ENCODE measurements at regions not wholly inside any gene's neighbourhood (a gene's known extent, or its start where the extent isn't known, plus 50 kb on each side); places are given as distances from the start of the nearest gene placed in this dataset.
"Not testable (repeated sequence)": the region's sequence is repeated elsewhere in the genome, so short reads cannot be mapped to it uniquely, and the experiment has no call there.

DNA sequence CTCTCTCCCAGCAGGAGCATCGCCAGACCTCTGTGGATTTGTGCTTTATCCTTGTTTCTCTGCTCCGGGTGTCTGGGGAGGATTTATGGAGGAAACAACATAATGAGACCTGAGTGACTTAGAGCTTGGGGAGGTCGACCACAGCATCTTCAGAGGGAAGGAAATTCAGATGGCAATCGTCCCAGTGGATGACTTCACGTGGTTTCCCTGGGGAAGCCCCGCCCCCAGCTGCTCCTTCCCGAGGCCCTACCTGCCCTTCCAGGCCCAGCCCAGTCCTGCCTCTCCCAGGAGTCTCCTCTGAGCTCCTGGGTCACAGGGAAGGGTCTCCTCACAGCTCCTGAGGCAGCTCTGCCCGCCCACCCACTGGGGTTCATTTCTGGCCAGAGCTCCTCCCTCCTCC lies 430.3 kb upstream of the SULF2 start:
- DNase-seq = no peak

DNA sequence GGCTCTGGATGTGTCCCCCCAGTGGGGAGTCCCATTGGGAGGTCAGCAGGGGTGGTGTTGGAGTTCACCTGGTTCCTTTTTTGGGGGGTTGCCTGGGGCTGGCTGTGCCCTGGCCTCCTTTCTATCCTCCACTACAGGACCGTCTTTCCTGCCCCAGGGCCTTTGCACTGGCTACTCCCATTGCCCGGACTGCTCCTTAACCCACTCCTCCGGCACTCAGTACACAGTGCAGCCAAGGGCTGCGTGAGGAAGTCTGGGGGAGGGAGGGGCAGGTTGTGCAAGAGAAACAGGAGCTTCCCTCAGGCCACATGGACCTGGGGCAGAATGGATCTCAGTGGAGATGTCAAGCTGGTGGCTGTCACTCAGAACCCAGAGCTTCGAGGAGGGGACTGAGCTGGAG lies 429.3 kb upstream of the SULF2 start:
- DNase-seq = no peak

DNA sequence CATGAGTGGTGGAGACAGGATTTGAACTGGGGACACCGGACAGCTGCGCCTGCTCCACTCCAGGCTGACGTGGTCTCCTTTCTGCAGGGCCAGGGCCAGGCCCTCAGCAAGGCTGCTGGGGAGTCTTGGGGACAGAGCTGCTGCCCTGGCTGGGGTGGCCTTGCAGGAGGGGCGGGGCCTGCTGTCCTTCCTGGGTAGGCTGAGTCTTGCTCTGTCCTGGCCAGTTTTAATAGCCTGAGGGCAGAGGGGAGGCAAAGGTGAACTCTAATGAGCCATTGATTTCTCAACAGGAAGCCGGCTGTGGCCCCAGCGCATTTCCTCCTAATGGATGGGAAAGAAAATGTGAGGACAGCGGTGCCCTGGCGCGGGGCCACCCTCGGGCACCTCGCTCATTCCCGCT lies 428.4 kb upstream of the SULF2 start:
- DNase-seq = not testable (repeated sequence)

DNA sequence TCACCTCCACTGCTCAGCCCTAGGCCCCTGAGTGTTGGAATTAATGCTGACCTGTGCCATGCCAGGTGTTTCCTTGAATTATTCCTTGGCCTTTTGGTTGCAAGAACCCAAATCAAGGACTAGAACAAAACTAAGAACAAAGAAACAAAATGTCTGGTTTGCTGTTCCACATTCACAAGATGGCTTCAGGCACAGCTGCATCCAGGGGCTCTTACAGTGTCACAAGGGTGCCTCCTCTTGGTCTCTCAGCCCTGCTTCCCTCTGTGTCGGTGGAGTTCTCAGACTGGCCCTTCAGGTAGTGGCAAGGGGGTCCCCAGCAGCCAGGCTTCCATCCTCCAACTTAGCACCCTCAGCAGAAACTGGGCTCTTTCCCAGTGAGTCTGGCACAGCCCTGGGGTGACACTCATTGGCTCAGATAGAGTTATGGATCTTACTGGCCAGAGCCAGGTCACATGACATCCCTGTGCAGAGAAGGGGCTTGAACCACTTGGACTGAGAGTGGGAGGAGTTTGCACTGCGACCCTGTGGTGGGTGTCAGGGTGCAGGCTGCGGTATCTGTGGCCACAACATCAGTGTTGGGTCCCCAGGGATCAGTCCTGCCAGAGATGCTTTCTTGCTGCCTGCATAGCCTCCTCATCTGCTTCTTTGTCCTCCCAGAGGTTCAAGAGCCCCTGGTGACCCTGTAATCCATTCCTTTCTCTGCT lies 427.7 kb upstream of the SULF2 start:
- no peak for DNase-seq

DNA sequence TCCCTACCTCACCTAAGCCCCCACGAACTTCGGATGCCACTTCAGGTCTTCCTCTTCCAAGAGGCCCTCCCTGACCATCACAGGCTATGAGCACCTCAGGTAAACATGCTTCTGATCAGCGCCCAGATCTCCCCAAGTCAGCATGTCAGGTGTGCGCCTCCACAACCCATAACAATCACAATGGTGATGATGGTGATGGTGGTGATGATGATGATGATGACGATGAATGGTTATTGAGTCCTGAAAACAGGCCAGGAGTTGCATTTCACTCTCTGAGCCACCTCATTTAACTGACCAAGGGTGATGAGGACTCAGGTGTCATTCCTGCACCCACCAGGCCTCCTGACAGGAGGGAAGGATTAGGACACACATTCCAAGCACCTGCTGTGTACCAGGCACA lies 426.6 kb upstream of the SULF2 start:
- no peak for DNase-seq

DNA sequence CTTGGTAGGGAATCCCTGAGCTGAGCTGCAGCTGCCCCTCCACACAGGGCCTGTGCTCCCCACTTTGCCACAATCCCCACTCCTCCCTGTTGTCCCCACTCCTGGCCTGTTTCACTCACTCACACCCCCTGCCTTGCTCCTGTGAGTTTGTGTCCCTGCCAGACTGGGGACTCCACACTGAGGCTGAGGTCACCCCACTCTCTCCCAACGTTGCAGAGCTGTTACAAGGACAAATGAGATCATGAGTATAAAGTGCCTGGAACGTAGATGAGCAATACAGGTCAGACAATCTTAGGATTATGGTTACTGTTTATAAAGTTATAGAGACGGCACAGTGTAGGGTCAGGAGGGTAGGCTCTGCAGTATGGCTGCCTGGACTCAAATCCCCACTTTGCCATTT lies 426.0 kb upstream of the SULF2 start:
- no peak for DNase-seq

DNA sequence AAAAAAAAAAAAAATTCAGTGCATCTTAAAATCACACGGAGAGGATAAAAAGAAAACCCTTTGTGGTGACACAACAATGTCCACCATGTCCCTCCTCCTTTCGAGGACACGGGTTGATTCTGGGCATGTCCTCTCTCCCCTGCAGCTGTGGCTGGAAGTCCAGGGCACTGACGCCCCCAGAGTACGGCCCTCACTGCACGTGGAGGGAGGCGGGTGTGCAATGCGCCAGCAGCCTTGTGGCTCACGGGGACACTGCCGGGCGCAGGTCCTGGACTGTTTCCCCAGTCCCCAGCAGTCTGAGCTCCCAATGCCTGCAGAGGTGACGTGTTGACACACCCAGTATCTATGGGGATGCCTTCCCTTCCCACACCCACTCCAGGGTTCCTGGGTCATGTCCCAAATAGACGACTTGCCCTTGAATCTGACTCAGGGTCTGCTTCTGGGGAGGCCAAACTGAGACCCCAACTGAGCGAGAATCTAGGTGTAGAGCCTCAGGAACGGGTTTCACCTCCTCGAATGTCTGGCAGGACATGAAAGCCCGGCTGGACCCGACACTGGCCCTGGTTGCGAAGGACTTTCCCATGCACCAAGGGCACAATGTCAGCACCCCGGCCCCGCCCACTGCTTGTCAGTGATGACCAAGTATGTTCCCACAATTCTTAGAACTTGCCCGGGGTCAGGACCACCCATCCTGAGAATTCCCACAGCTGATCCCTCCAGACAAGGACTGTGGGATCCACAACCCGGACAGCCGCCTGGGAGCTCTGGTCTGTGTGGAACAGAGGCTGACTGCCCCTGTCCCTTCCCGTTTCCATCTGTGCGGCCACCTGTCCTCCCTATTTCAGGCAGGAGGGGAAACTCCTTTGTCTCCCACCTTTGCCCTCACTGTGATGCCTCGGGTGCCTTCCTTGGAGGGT lies 425.1 kb upstream of the SULF2 start:
- DNase-seq = no peak

DNA sequence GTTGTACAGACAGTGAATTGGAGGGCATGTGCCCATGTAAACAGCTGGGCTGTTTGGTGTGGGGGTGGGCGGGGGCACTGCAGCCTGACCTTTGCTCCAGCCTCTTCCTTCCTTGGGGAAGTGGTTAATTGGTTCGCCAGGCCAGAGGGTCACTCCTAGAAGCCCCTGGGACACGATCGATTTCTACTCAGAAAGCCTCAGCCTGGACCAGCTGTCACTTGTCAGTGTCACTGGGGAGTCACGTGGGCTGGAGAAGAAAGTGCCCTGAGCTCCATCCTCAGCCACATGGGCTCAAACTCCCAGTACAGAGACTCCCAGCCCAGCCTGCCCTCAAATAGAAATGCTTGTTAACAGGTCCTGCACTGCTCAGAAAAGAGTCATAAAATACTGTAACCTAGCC lies 423.8 kb upstream of the SULF2 start:
- no peak for DNase-seq

DNA sequence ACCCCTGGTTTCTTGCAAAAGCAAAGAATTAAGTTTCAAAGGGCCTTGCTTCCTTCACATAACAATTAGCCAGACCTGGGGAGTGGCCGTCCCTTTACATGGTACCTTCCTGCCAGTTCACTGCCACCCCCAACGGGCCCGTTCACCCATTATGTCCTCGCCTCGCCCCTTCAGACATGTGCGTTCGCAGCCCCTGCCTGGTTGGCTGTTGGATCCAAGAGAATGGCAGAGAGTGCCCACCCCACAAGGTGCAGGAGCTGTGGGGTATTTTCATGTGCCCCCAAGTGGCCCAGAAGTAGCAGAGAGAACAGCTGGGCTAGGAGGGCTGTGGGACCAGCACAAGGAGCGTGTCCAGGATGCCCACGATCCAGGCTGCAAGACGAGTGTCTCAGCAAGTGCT lies 422.9 kb upstream of the SULF2 start:
- no peak for DNase-seq

DNA sequence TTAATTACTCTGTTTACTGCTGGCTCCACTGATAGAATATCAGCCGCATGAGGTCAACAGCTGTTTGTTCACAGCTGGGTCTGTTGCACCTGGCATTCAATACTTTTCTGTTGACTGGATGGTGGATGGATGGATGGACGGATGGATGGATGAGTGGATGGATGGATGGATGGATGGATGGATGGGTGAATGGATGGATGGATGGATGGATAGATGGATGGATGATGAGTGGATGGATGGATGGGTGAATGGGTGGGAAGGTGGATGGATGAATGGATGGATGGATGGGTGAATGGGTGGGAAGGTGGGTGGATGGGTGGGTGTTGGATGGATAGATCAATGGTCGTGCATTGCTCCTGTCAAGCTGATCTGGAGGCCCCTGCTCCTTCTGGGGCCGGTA lies 422.2 kb upstream of the SULF2 start:
- DNase-seq = no peak

DNA sequence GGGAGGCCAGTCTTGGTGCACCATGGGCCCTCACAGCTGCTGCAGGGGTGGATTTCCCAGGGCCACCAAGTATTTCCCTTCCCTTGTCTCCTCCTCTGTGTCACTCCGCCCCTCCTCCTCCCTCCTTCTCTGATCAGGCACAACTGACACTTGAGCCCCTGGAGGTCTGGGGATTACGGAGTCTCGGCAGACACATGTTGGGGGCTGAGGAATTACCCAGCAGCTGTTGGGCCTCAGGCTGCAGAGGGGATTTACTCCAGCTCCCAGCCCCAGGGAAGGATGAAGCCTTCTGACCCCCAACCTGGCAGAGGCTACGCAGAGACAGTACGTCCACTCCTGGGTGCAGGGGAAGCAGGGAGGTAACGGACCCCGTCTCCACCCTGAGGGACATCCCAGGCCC lies 420.5 kb upstream of the SULF2 start:
- no peak for DNase-seq

DNA sequence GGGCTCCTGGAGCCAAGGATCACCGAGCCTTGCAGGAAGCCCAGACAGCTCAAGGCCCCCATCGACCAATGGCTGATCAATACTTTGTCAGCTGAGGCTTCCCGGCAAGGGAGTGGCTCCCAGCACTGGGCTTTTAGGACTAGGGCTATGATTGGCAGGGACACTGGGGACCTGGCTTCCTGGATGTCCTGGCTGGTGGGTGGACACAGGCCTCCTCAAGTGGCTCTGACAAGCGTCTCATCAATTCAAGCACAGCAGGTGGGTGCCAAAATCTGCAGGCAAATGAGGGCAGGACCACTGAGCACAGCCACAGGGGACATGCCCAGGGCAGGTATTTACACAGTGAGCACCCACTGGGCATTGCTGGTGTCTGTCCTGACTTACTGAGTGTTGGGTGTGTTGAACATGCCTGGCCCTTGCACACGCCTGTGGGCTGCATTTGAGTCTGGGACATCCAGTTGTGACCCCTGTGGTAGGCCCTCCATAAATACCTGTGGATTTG lies 420.1 kb upstream of the SULF2 start:
- DNase-seq = no peak

DNA sequence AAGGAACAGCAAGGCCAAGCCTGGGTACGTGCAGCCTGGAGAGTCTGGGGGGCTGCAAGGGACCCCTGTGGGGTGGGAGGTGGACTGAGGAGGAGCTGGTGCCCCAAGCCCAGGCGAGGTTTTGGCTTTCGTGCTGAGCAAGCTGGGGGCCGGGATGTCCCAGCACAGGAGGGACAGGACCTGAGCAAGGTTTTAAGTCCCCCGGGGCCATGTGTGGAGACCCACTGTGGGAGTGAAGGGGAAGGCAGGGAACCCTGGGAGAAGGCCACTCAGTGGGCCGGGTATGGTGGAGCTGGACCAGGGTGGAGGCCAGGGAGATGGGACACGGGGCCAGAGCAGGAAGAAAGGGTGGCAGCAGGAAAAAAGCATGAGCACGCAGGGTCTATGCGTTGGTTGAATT lies 419.2 kb upstream of the SULF2 start:
- DNase-seq = no peak

DNA sequence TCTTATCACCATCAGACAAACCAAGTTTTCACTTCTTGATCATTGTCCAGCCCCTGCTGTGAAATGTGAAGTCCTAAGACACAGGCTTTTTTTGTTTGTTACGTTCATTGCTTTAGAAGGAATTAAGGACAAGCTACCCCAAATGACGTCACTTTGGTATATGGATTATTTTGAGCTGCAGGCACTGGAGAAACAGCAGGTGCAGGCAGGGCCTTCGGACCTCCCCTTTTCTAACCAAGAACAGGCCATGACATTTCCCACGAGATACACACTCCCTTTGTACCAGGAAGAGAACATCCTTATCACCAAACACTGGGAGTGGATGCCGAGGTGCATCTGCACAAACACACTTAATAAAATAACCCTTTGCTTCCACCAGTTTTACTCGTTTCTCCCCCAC lies 418.0 kb upstream of the SULF2 start:
- no peak for DNase-seq

DNA sequence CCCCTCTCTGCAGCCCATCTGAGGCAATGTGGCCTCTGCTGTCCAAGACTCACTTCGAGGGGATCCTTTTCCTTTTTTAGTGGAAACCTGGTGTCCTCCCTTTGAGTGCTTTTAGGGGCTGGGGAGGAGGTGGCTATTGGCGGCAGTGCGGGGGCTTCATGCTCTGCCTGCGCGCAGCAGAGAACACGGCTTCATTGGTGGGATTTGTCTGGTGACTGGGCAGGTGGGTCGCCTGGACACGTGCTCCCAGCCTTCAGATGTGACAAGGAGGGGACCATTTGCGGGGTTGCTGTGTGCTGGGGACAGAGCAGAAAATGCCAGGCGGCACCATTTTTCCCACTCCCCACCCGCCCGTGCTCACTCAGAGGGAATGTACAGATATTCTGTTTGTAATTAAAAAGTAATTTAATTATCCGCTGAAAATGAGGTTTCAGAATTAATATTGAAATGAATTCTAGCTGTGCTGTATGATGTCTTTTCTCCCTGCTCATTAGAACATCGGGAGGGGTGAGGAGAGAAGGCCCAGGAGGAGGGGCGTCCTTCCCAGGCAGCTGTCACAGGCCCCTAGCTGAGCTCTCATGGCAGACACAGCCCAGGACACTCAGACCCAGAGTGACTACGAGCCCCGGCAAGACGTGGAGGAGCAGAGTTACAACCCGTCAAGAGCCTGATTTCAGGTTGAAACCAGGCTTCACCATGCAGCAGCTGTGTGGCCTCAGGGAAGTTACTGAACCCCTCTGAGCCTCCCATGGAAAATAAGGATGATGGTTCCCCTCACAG lies 417.2 kb upstream of the SULF2 start:
- no peak for DNase-seq

DNA sequence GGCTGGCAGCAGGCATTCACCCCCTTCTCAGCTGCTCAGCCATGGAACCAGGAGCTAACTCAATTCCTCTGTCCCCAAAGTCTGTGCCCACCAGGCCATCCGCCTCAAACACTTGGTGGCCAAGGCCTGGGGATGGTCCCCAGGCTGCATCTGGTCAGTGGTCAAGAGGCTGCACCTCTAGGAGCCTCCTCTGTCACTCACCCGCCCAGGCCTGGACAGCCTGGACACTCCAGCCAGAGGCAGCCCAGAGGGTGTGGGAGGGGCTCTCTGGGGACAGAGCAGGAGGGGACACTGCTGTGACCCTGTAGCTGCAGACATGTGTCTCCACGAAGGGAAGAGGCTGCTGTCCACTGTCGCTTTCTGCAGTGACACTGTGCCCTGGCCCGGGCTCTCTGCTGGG lies 416.6 kb upstream of the SULF2 start:
- no peak for DNase-seq

DNA sequence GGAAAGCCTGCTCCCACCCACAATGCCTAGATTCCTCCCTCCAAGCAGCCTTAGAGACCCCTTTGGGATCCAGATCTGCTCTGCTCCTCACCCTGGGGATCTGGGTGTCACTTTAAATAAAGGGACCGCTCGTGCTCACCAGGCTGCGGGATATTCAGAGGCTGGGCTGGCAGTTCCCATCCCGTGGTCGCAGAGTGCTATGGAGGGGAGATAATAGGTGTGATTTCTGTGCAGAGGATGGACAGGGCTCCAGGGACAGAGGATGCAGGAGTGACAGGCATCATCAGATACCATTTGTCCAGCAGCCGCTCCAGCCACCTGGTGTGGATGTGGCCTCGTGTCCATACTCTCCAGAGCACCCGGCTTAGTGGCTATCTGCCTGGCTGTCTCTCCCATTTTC lies 415.9 kb upstream of the SULF2 start:
- no peak for DNase-seq

DNA sequence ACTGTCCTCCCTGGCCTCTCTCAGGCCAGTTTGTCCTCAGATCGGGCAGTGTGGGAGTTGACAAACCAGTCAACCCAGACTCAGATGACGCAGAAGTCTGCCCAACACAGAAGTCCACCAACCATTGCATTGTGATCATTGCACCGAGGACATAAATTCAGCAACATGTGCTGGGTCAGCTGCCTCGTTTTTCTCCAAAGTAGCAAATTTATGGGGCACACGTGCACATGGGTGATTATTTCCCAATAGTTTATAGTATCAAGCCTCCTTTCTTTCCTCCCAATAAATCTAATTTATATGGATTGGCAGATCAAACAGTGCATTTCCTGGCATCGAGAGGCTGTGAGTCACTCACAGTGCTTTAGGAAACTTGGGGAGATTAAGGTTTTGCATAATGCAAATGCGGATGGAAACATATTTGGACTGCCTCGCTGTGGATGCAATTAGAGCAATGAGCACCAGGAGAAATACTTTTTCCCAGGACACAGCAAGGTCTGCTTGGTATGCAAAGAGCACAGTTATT lies 413.7 kb upstream of the SULF2 start:
- DNase-seq = no peak

DNA sequence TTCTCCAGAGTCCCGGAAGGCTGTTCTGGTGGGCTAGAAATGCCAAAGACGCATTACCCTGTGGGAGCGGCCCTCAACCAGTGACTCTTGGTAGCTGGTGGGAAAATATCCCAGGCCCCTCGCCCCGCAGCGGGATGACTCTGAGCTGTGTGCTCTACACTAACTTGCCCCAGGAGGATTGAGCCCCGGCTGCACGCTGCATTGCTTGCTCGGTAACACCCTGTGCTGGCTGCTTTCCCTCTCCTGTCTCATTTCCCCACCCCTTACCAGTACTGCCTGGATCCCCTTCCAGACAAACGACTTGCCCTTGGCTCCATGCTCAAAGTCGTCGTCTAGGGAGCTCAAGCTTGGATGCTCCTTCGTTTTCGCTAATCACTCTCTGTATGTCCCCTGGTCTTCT lies 411.8 kb upstream of the SULF2 start:
- DNase-seq = no peak

DNA sequence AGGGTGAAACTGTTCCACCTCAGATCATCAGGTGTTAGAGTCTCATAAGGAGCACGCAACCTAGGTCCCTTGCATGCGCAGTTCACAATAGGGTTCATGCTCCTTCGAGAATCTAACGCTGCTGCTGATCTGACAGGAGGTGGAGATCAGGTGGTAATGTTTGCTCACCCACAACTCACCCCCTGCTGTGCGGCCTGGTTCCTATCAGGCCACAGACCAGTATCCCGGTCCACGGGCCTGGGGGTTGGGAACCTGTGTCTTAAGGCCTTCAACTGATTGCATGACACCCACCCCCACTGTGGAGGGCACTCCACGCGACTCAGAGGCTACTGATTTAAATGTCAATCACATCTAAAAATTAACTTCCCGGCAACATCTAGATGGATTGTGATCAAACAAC lies 411.2 kb upstream of the SULF2 start:
- DNase-seq = no peak

DNA sequence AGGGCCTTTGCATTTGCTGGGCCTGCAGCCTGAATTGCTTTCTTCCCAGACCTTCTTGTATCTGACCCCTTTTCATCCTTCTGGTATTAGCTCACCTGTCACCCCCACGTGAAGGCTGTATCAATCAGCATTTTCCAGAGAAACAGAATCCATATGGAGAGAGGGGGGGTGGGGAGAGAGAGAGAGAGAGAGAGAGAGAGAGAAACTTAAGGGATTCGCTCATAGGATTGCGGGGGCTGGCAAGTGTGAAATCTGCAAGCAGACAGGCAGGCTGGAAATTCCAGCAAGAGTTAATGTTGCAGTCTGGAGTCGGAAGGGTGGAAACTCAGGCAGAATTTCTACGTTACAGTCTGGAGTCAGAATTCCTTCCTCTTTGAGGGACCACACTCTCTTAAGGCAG lies 410.7 kb upstream of the SULF2 start:
- DNase-seq = no peak

DNA sequence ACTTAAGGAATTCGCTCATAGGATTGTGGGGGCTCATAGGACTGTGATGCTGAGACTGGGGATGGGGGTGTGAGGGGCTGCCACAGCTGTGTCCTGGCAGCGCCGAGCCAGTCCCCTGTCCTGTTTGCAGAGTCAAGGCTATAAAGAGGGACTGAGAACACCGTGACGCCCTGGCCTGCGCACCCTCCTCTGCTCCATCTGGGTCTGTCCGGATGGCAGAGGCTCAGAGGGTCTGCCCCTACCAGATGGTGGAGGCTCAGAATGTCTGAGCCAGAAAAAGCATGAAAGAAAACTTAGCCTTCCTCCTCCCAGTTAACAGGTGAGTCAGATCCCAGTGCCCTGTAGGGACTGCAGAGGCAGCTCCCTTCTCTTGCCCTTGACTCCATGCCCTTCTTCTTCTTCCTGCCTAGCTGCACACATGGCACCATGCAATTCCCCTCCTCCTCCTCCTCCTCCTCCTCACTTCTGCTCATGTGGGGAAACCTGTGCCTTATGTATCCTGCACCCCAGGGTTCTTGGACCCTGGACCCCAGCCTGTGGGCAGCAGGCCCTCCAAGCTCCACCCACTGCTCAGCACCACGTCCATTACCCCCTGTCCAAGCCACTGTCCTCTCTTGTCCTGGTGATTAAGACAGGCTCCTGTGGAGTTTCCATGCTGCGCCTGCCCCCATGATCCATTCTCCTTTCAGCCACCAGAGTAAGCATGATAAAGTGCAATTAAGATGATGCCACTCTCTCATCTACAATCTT lies 410.0 kb upstream of the SULF2 start:
- no peak for DNase-seq

DNA sequence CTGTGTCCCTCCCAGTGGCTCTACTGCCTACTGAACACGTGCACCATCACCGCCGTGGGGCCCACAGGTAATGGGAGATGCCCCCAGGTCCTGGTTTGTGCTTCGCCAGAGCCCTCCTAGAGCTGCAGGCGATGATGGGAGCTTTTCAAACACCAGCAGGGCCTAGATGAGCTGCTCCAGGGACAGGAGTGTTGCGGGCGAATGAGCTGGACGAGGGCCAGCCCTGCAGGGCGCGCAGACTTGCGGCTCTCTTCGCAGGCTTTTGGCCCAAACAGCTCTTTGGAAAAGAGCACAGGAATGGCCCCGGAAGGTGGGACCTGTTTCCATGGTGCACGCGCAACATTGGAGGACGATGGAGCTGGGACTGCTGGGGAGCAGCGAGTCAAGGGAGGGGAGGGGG lies 409.3 kb upstream of the SULF2 start:
- no peak for DNase-seq
